DMS114 treated with DMSO at 0.1 percent for 48 hours (cell line): ENCODE measurements at regions not wholly inside any gene's neighbourhood (a gene's known extent, or its start where the extent isn't known, plus 50 kb on each side); places are given as distances from the start of the nearest gene placed in this dataset.

ENCODE experiments used
- DNase-seq: peaks from one replicate; lab custom pipeline; 2025; ENCODE audit not compliant: unreplicated experiment; lab: John Stamatoyannopoulos, UW

GRCh38 chr17:55668312-55668920, 54.2 kb downstream of the TMEM100 start:
- no peak for DNase-seq

DNA sequence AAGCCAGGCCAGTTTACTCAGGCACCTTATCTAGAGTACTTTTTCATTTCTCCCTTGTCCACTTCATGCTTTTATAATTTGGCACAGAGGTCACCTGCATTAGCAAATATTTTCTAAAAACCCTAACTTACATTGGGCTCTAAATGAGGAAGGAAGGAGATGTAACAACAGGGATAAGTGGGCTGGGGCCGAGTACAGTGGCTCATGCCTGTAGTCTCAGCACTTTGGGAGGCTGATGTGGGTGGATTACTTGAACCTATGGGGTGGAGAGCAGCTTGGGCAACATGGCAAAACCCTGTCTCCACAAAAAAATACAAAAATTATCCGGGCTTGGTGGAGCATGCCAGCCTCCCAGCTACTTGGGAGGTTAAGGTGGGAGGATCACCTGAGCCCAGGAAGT, 55.9 kb downstream of the TMEM100 start:
- no peak for DNase-seq

DNA sequence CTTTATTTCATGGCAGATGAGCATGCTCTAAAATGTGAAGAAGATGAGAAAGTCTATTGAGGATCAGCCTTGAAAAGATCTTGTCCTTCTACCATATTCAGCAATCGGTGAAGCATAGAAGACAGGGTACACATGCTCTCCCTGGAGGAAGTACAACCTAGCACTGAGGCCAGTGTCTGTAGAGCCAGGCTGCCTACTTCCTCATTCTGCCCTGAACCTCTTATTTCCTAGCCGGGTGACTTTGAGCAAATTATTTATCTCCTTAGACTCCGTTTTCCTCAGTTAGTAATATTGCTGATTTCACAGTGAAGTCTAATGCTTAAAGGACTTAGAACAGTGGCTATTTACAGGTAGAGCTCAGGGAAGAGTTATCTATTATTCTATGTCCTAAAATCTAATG, 58.4 kb downstream of the TMEM100 start:
- no peak for DNase-seq

DNA sequence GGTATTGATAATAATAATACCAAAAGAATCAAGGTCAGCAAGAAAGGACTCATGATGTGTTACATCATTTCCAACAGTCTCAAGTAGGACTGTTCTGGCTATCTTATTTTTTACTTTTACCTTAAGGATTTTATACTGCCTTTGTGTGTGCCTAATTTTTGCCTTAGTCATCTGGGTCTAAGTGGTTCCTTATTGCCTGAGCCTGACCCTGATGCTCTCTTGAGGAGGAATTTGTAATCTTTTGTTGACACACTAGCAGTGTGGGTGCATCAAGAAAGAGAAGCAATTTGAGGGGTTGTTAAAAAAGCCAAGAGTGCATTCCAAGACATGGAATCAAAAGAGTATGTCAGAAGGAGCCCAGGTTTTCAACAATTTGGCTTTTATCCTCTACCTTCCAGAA, 59.3 kb downstream of the TMEM100 start:
- DNase-seq: no peak

DNA sequence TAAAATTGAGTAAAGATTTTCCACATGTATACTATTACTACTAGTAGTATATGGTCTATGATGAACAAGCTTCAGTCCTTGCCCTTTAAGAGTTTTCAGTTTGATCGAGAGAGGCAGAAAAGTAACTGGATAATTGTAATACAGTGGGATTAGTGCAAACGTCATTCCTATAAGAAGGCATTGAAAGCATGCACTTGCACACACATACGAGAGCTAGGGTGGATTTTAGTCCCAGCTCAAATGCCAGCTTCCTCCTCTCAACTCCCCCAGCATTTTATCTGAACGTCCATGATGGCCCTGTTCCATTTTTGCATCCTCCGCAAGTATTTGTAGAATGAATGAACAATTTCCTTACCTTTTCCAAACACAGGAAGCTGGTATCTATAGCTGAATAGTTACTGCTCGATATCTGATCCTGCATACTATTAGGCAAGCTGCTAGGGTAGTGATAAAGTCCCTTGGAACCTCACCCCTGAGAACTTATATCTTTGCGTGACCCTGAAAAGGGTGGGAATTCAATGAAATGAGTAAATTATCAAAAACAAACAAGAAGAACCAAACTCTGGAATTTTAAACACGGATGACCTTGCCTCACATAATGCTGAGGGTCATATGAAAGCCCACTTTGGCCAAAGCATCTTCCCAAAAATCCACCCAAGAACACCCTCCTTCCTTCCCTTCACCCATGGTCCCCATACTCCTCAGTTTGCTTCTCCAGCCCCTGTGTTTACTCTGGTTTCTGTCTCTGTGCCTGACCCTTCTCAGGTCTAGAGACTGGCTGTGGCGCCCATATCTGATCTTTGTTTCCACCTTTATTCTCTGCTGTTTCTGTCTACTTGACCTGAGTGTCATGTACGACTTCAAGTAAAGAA, 60.5 kb downstream of the TMEM100 start:
- no peak for DNase-seq

DNA sequence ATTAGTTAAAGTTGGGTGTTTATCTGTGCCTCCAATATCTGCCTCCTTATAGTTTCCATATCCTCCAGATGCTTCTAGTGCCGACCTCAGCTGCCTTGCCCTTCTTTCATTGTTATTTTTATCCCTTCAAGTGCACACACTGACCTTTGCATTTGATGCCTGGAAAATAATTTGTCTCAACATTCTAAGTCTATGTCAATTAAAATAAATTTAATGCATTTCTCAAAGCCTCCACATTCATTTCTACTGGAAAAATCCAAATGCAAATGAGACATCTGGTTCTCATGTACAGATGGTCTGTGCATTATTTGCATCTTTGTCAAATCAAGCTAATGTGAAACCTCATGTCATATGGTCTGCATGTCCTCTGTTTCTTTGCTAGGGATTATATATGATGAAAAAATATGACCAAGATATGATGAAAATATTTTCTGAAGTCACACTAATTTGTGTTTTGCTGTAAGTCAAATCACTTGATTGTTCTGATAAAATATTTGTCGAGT, 61.4 kb downstream of the TMEM100 start:
- DNase-seq: no peak

GRCh38 chr17:55660178-55660886, 62.3 kb downstream of the TMEM100 start:
- no peak for DNase-seq

GRCh38 chr17:55659661-55660060, 63.0 kb downstream of the TMEM100 start:
- DNase-seq: no peak

DNA sequence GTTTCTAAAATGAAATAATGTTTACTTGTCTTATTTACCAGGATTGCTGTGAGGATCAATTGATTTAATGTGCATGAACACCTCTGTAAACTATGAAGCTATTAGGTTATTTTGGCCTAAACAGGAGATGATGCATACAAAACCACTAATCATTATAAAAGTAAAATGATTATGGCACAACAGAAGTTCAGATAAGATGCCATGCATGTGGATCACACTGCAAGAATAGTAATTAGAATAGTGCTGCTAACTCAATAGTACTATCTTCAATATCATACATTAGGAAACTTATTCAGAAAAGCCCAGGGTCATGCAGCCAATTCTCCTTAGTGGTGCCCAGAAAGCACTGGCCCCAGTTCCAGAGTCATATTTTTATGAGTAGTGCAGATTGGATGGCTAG, 66.9 kb downstream of the TMEM100 start:
- DNase-seq: no peak

DNA sequence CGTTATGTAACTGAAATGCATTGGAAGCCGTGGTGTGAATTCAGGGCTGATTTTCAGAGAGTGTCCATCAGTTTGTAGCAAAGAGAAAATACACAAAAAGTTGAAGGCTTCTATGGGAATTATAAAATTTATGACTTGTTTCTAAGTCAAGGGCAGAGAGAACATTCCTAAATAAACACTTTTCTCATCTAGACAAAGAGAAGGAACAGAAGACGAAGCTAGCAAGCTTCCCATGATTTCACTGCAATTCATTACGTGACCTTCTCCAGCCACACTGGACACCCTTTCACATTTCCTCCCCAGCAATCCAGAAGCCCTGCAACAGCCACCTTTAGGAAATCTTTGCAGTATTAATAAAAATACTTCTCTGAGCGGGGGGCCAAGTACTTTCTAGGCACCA, 67.8 kb downstream of the TMEM100 start:
- no peak for DNase-seq

GRCh38 chr17:55654022-55654421, 68.6 kb downstream of the TMEM100 start:
- DNase-seq: no peak

DNA sequence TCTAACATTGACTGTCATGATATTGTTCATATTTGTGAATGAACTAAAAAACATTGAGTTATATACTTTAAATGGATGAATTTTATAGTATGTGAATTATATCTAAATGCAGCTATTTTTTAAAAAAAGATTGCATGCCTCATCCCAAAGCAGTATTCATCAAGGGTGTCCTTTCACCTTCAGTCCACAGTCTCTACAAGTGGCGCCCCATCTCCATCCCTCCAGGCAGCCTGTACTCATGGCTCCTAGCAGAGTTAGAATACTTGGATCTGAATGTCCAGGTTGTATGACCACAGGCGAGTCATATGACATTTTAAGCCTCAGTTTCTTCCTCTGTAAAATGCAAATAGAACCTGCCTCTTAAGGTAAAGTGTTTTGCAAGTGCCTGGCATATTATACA, 69.8 kb downstream of the TMEM100 start:
- DNase-seq: no peak

DNA sequence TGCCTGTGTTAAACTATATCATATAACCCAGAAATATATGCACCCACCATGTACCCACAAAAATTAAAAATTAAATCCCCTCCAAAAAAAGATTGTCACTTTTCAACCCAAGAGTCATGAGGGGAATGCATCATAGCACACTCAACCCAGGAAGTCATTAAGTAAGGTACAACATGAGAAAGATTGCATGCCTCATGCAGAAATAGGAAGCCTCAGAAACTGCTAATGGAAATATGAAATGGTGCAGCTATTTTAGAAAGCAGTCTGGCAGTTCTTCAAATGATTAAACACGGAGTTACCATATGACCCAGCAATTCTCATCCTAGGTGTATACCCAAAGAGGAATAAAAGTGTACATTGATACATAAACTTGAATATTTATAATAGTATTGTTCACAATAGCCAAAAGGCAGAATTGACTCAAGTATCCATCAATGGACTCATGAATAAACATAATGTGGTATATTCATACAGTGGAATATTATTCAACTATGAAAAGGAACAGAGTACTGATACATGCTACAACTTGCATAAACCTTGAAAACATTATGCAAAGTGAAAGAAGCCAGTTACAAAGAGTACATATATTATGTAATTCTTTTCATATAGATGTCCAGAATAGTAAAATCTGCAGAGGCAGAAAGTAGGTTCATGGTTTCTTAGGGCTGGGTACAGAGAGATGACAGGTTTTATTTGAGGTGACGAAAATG, 70.4 kb downstream of the TMEM100 start:
- DNase-seq: no peak

GRCh38 chr17:55649957-55650597, 72.6 kb downstream of the TMEM100 start:
- DNase-seq: no peak

DNA sequence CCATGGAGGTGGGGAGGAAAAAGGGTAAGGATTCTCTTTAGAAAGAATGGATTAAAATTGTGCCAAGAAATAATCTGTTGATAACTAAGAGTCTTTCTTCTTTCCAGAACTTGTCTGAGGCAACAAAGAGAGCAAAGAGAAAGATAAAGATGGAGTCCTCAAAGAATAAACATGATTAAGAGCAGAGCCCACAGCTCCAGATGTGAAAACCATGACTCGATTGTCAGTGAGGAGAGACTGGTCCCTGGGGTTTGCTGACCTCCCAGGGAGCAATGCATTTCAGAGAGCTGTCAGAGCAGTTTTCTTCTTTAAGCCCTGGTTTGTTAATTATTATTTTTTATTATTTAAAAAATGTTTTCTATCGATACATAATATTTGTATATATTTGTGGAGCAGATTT, 74.6 kb downstream of the TMEM100 start:
- DNase-seq: no peak

GRCh38 chr17:55645361-55645760, 77.3 kb downstream of the TMEM100 start:
- no peak for DNase-seq

DNA sequence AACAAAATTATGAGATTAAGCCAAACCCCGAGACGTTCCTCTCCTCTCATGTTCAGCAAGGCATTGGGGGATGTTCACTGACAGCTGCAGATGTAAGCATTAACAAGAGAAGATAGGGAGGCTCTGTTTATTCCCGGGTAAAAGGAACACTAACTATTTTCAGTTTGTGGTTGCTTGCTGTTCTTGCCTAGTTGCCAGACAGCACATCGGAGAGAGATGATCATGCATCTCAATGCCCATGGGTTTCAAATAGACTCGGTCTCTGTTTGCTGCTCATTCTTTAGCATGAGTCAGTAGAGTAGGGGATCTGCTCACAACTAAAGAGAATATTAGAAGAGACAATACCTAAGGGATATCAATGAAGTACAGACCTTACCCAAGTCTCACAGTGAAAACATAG, 78.3 kb downstream of the TMEM100 start:
- DNase-seq: no peak

DNA sequence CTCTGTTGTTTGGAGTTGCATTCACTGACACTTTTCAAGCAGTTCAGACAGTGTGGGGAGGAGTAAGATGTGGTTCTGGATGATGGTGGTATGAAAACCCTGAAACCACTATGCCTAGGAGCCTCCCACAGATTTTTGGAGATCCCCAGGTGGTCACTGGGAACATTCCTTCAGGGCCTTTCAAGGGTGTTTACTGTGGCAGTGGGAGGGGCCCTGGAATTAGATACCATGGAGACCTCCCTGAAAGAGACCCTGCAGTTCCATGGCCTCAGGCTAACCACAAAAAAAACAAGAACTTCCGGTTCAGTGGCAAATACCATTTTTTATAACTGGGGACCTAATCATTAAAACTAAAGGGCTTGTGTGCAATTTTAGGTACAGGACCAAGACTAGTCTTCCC, 79.9 kb downstream of the TMEM100 start:
- no peak for DNase-seq

GRCh38 chr17:55641676-55642081, 81.0 kb downstream of the TMEM100 start:
- peak; percentile 14 for DNase-seq

DNA sequence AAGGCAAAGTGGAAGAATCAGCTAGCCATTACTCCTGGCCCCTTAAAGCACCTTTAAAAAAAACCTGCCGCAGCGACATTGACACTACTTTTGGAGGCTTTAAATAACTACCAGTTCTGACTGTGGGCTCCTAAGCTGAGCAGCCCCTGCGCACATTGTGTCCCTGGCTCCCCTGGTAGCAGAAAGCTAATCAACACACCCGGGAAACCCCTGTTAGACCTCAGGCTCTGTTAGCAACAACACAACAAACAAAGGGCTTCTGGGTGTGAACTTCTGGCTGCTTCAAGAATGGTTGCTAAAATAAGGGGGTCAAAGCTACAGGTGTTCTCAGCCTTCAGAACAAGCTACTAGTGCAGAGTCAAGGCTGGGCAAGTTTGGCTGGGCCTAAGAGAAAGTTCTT, 83.6 kb downstream of the TMEM100 start:
- DNase-seq: no peak
